Glutamatergic neuron (in vitro differentiated cells): ENCODE measurements at regions not wholly inside any gene's neighbourhood (a gene's known extent, or its start where the extent isn't known, plus 50 kb on each side); places are given as distances from the start of the nearest gene placed in this dataset.

Source experiments
- DNase-seq: peaks from one replicate; pipeline ENCODE4 v3.0.0; 2022
- H3K27ac Mint-ChIP-seq: one replicate; pipeline ENCODE4 v1.8.0; 2020; ENCODE audit warnings: mild to moderate bottlenecking, mixed read lengths, inconsistent platforms; ENCODE audit not compliant: unreplicated experiment
- H3K27me3 Mint-ChIP-seq: one replicate; pipeline ENCODE4 v1.8.0; 2020; ENCODE audit warnings: mild to moderate bottlenecking, moderate library complexity, mixed read lengths, inconsistent platforms; ENCODE audit not compliant: unreplicated experiment
- H3K36me3 Mint-ChIP-seq: one replicate; pipeline ENCODE4 v1.8.0; 2020; ENCODE audit warnings: mild to moderate bottlenecking, mixed read lengths, inconsistent platforms; ENCODE audit not compliant: unreplicated experiment
- H3K4me1 Mint-ChIP-seq: one replicate; pipeline ENCODE4 v1.8.0; 2020; ENCODE audit warnings: mild to moderate bottlenecking, low read depth, mixed read lengths, inconsistent platforms; ENCODE audit not compliant: unreplicated experiment
- H3K4me3 Mint-ChIP-seq: one replicate; pipeline ENCODE4 v1.8.0; 2020; ENCODE audit warnings: mild to moderate bottlenecking, mixed read lengths, inconsistent platforms; ENCODE audit not compliant: unreplicated experiment
- H3K9me3 Mint-ChIP-seq: one replicate; pipeline ENCODE4 v1.8.0; 2020; ENCODE audit warnings: mild to moderate bottlenecking, moderate library complexity, mixed read lengths, inconsistent platforms; ENCODE audit not compliant: unreplicated experiment
- TF ChIP-seq, protein P1 (sequence below): fragments of 200-600 bp; sonication (generic); IDR thresholded peaks from one replicate; pipeline ENCODE4 v1.5.0; 2021; ENCODE audit not compliant: partially characterized antibody, unreplicated experiment

DNA sequence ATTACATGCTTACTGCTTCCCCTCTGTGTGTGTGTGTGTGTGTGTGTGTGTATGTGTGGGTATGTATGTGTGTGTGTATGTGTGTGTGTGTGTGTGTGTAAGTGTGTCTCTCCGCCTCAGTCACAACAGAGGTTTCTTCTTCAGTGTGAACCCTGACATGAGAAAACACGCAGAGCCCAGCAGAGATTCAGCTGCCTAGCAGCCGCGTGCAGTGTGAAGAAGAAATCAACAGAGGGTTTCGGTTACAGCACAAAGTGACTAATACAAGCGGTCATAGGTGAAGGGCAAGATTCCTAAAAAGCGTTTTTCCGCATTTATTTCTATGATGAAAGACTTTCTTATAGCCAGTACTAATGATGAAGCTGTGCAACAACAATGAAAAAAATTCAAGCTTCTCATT, 55.3 kb upstream of the ZFP42 start:
- no peak overlapping the region for H3K4me3 Mint-ChIP-seq
- no peak overlapping the region for H3K27ac Mint-ChIP-seq
- no peak for DNase-seq
- peaks cover 1% of the 10 kb centered on the region for H3K27me3 Mint-ChIP-seq
- H3K36me3 Mint-ChIP-seq: no peaks in the 10 kb centered on the region
- no peaks in the 10 kb centered on the region for H3K4me1 Mint-ChIP-seq
- TF ChIP-seq, protein P1, sequence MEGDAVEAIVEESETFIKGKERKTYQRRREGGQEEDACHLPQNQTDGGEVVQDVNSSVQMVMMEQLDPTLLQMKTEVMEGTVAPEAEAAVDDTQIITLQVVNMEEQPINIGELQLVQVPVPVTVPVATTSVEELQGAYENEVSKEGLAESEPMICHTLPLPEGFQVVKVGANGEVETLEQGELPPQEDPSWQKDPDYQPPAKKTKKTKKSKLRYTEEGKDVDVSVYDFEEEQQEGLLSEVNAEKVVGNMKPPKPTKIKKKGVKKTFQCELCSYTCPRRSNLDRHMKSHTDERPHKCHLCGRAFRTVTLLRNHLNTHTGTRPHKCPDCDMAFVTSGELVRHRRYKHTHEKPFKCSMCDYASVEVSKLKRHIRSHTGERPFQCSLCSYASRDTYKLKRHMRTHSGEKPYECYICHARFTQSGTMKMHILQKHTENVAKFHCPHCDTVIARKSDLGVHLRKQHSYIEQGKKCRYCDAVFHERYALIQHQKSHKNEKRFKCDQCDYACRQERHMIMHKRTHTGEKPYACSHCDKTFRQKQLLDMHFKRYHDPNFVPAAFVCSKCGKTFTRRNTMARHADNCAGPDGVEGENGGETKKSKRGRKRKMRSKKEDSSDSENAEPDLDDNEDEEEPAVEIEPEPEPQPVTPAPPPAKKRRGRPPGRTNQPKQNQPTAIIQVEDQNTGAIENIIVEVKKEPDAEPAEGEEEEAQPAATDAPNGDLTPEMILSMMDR: no peak
- peaks cover 2% of the 10 kb centered on the region for H3K9me3 Mint-ChIP-seq

DNA sequence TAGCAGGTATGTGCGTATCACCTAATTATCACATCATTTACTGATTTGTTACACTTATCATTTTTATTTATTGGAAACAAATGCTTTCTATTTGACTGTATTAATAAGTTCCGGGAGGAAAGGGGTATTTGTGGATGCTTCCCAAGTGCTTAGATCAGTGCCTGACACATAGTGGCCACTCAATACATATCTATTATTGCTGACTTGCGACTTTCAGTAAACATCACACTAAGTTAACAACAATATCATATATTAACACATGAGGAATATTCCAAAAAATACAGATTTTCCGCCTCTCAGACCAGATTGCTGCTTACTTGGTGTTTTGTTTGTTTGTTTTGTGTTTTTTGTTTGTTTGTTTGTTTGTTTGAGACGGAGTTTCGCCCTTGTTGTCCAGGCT, 52.6 kb upstream of the ZFP42 start:
- TF ChIP-seq, protein P1: no peak
- no peak overlapping the region for H3K4me3 Mint-ChIP-seq
- H3K36me3 Mint-ChIP-seq: no peaks in the 10 kb centered on the region
- no peaks in the 10 kb centered on the region for H3K4me1 Mint-ChIP-seq
- peaks cover 1% of the 10 kb centered on the region for H3K27me3 Mint-ChIP-seq
- DNase-seq: no peak
- H3K27ac Mint-ChIP-seq: no peak overlapping the region
- H3K9me3 Mint-ChIP-seq: peaks cover 2% of the 10 kb centered on the region

DNA sequence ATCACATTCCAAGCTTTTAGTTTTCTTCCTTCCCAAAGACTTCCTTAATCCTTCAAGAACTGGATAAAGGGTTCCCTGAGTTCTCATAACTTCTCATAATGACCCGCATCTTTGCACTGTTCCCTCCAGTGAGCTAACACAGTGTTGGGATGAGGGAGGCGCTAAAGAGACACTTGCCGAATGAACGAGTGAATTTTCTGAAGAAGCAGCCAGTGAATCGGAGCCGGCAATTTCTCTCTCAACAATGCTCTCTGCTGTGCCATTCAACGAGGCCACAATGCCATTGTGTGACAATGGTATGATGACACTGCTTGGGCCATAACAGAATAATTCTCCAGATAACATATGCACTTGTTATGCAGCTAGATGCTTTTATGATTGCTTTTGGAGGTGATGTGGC, 51.4 kb upstream of the ZFP42 start:
- Mint-ChIP-seq H3K4me1 (no peaks in the 10 kb centered on the region), H3K4me3 (no peak overlapping the region), H3K27ac (no peak overlapping the region), H3K36me3 (no peaks in the 10 kb centered on the region), H3K9me3 (peaks cover 2% of the 10 kb centered on the region), H3K27me3 (peaks cover 1% of the 10 kb centered on the region)
- no peak for DNase-seq
- TF ChIP-seq, protein P1: no peak
